NCI-H1092 treated with DMSO at 0.1 percent for 48 hours (cell line): ENCODE measurements at regions not wholly inside any gene's neighbourhood (a gene's known extent, or its start where the extent isn't known, plus 50 kb on each side); places are given as distances from the start of the nearest gene placed in this dataset.

ENCODE experiments used
- DNase-seq: peaks from one replicate; lab custom pipeline; 2025; lab: John Stamatoyannopoulos, UW

- no peak for DNase-seq
These were observed 145.6 kb downstream of the NSG2 start for GRCh38 chr5:174191076-174191475.

- DNase-seq, result no peak
These were observed 146.5 kb downstream of the NSG2 start for GRCh38 chr5:174191850-174192655.

- no peak for DNase-seq
These were observed 147.4 kb downstream of the NSG2 start for GRCh38 chr5:174192901-174193300.

- no peak for DNase-seq
These were observed 150.0 kb downstream of the NSG2 start for GRCh38 chr5:174195517-174195916.

GRCh38 chr5:174197929-174198328 is 152.4 kb downstream of the NSG2 start:
- no peak for DNase-seq

GRCh38 chr5:174198541-174198940 is 153.0 kb downstream of the NSG2 start:
- DNase-seq, result no peak

GRCh38 chr5:174202996-174203395 is 157.5 kb downstream of the NSG2 start:
- DNase-seq, result no peak

- DNase-seq, result no peak
These were observed 159.2 kb downstream of the NSG2 start for GRCh38 chr5:174204535-174205313.

GRCh38 chr5:174205939-174206338 is 160.4 kb downstream of the NSG2 start:
- no peak for DNase-seq

- DNase-seq, result no peak
These were observed 165.2 kb downstream of the NSG2 start for GRCh38 chr5:174210596-174211276.

- DNase-seq, result no peak
These were observed 165.7 kb downstream of the NSG2 start for GRCh38 chr5:174211277-174211626.

GRCh38 chr5:174217527-174217926 is 172.0 kb downstream of the NSG2 start:
- DNase-seq, result no peak

- no peak for DNase-seq
These were observed 172.7 kb downstream of the NSG2 start for GRCh38 chr5:174218162-174218561.

- DNase-seq, result no peak
These were observed 174.9 kb downstream of the NSG2 start for GRCh38 chr5:174220417-174220816.

GRCh38 chr5:174221436-174221835 is 175.9 kb downstream of the NSG2 start:
- DNase-seq, result no peak

GRCh38 chr5:174221946-174222345 is 176.4 kb downstream of the NSG2 start:
- DNase-seq, result no peak

- DNase-seq, result no peak
These were observed 177.4 kb downstream of the NSG2 start for GRCh38 chr5:174222891-174223290.

- no peak for DNase-seq
These were observed 177.8 kb downstream of the NSG2 start for GRCh38 chr5:174223355-174223754.

- DNase-seq, result no peak
These were observed 183.6 kb downstream of the NSG2 start for GRCh38 chr5:174229068-174229467.

GRCh38 chr5:174229514-174230370 is 184.2 kb downstream of the NSG2 start:
- DNase-seq, result no peak

- DNase-seq, result no peak
These were observed 186.5 kb downstream of the NSG2 start for GRCh38 chr5:174231956-174232487.

GRCh38 chr5:174234388-174234787 is 188.9 kb downstream of the NSG2 start:
- DNase-seq, result no peak
